GM23338 (cell line): ENCODE measurements at regions not wholly inside any gene's neighbourhood (a gene's known extent, or its start where the extent isn't known, plus 50 kb on each side); places are given as distances from the start of the nearest gene placed in this dataset.

Source experiments
- ATAC-seq: fragments of 200-7000 bp; cut with Tn5 transposase; 3 replicates; pipeline ENCODE4 v1.9.1; 2020
- DNase-seq: peaks from one replicate; pipeline ENCODE4 v3.0.0-alpha.2; 2015; ENCODE audit warnings: low spot score
- H2AFZ ChIP-seq: fragments of 200-600 bp; sonication (generic); 2 replicates; pipeline ENCODE4 v1.8.0; 2016; ENCODE audit warnings: antibody characterized with exemption, mild to moderate bottlenecking, moderate library complexity
- H3F3A ChIP-seq: fragments of 200-600 bp; sonication (generic); replicated peaks from 2 replicates; pipeline ENCODE4 v1.8.0; 2017; ENCODE audit warnings: antibody characterized with exemption, mixed run types, low read depth
- H3K27ac ChIP-seq: fragments of 200-600 bp; sonication (generic); 2 replicates; pipeline ENCODE4 v1.6.1; 2016; ENCODE audit warnings: low read depth
- H3K27me3 ChIP-seq: fragments of 200-600 bp; sonication (generic); 2 replicates; pipeline ENCODE4 v1.8.0; 2016; ENCODE audit warnings: mild to moderate bottlenecking, mixed run types, moderate library complexity; ENCODE audit not compliant: insufficient read depth
- H3K36me3 ChIP-seq: fragments of 200-600 bp; sonication (generic); 2 replicates; pipeline ENCODE4 v1.8.0; 2016; ENCODE audit warnings: mild to moderate bottlenecking; ENCODE audit not compliant: insufficient read depth
- H3K4me1 ChIP-seq: fragments of 200-600 bp; sonication (generic); 2 replicates; pipeline ENCODE4 v1.8.0; 2016; ENCODE audit warnings: mild to moderate bottlenecking, moderate library complexity; ENCODE audit not compliant: insufficient read depth
- H3K4me2 ChIP-seq: fragments of 200-600 bp; sonication (generic); 2 replicates; pipeline ENCODE4 v1.7.1; 2017; ENCODE audit warnings: mixed run types
- H3K4me3 ChIP-seq: fragments of 200-600 bp; sonication (generic); 2 replicates; pipeline ENCODE4 v1.6.1; 2016; ENCODE audit warnings: mixed run types
- H3K79me2 ChIP-seq: fragments of 200-600 bp; sonication (generic); replicated peaks from 2 replicates; pipeline ENCODE4 v1.8.0; 2017; ENCODE audit warnings: mild to moderate bottlenecking; ENCODE audit not compliant: insufficient read depth
- H3K9me2 ChIP-seq: fragments of 200-600 bp; sonication (generic); 2 replicates; pipeline ENCODE4 v1.8.0; 2017; ENCODE audit not compliant: insufficient read depth
- H4K20me1 ChIP-seq: fragments of 200-600 bp; sonication (generic); replicated peaks from 2 replicates; pipeline ENCODE4 v1.8.0; 2017; ENCODE audit warnings: mild to moderate bottlenecking; ENCODE audit not compliant: insufficient read depth
- H3K27ac Mint-ChIP-seq: 2 replicates; pipeline ENCODE4 v1.8.0; 2020; ENCODE audit warnings: inconsistent platforms, mild to moderate bottlenecking, moderate library complexity, mixed read lengths
- H3K27me3 Mint-ChIP-seq: 3 replicates; pipeline ENCODE4 v1.8.0; 2022; ENCODE audit warnings: low read depth, mild to moderate bottlenecking, moderate library complexity, mixed read lengths, inconsistent platforms; ENCODE audit not compliant: insufficient read depth, poor library complexity
- H3K36me3 Mint-ChIP-seq: 3 replicates; pipeline ENCODE4 v1.8.0; 2021; ENCODE audit warnings: low read depth, mild to moderate bottlenecking, inconsistent platforms, moderate library complexity, mixed read lengths
- H3K4me1 Mint-ChIP-seq: 3 replicates; pipeline ENCODE4 v1.8.0; 2020; ENCODE audit warnings: mild to moderate bottlenecking, inconsistent platforms, mixed read lengths
- H3K4me3 Mint-ChIP-seq: 3 replicates; pipeline ENCODE4 v1.8.0; 2021; ENCODE audit warnings: moderate library complexity, mild to moderate bottlenecking, inconsistent platforms, mixed read lengths
- H3K9me3 Mint-ChIP-seq: 3 replicates; pipeline ENCODE4 v1.8.0; 2020; ENCODE audit warnings: moderate library complexity, mild to moderate bottlenecking, inconsistent platforms, mixed read lengths
- CREB1 ChIP-seq: fragments of 250-450 bp; sonication (Bioruptor Pico); IDR thresholded peaks from 2 replicates; pipeline ENCODE4 v1.5.0; 2020; ENCODE audit warnings: low read depth, mild to moderate bottlenecking, moderate library complexity
- CTCF ChIP-seq, 2 experiments: fragments of 200-600 bp in 1 of 2; sonication (generic) in 1 of 2; conservative IDR thresholded peaks; 2 replicates each; pipeline versions ENCODE4 v1.5.1 to v1.6.1; 2016 to 2017; ENCODE audit warnings: antibody characterized with exemption in 2 of 2, low read depth in 2 of 2, mild to moderate bottlenecking in 2 of 2, moderate library complexity in 1 of 2
- ETS1 ChIP-seq: IDR thresholded peaks from 2 replicates; pipeline ENCODE4 v1.6.1; 2016; ENCODE audit warnings: antibody characterized with exemption
- EZH2 ChIP-seq: fragments of 200-600 bp; sonication (generic); IDR thresholded peaks from one replicate; pipeline ENCODE4 v1.8.0; 2017; ENCODE audit warnings: antibody characterized with exemption, mild to moderate bottlenecking, low read depth; ENCODE audit not compliant: unreplicated experiment
- EZH2phosphoT487 ChIP-seq: fragments of 200-600 bp; sonication (generic); IDR thresholded peaks from one replicate; pipeline ENCODE4 v1.8.1; 2018; ENCODE audit warnings: antibody characterized with exemption; ENCODE audit not compliant: unreplicated experiment
- JUNB ChIP-seq: IDR thresholded peaks from one replicate; pipeline ENCODE4 v1.6.1; 2016; ENCODE audit warnings: antibody characterized with exemption; ENCODE audit not compliant: unreplicated experiment
- NANOG ChIP-seq: IDR thresholded peaks from 2 replicates; pipeline ENCODE4 v1.6.1; 2016; ENCODE audit warnings: antibody characterized with exemption, borderline replicate concordance
- POLR2AphosphoS5 ChIP-seq: IDR thresholded peaks from 2 replicates; pipeline ENCODE4 v1.6.1; 2016; ENCODE audit warnings: antibody characterized with exemption, low read depth
- REST ChIP-seq: IDR thresholded peaks from one replicate; pipeline ENCODE4 v1.6.1; 2018; ENCODE audit warnings: antibody characterized with exemption; ENCODE audit not compliant: unreplicated experiment
- STAT1 ChIP-seq: IDR thresholded peaks from one replicate; pipeline ENCODE4 v1.6.1; 2016; ENCODE audit warnings: antibody characterized with exemption; ENCODE audit not compliant: unreplicated experiment
- ZNF114 ChIP-seq: fragments of 250-450 bp; sonication (Bioruptor Pico); IDR thresholded peaks from 2 replicates; pipeline ENCODE4 v1.5.0; 2020; ENCODE audit warnings: mild to moderate bottlenecking, moderate library complexity
- ZNF331 ChIP-seq: fragments of 250-450 bp; sonication (Bioruptor Pico); IDR thresholded peaks from 2 replicates; pipeline ENCODE4 v1.5.0; 2020; ENCODE audit warnings: low read depth, mild to moderate bottlenecking, moderate library complexity
- ZNF462 ChIP-seq: fragments of 250-450 bp; sonication (Bioruptor Pico); IDR thresholded peaks from 2 replicates; pipeline ENCODE4 v1.5.0; 2020; ENCODE audit warnings: mild to moderate bottlenecking, moderate library complexity

- TF ChIP-seq ZNF462 (no peak), ZNF331 (no peak), REST (no peak), CTCF (conservative IDR thresholded peaks at IDR 0.05; ENCODE audit: low read depth in 2 of 2) (no peak), ZNF114 (no peak), STAT1 (no peak), EZH2 (no peak), POLR2AphosphoS5 (no peak), CREB1 (CRISPR knock-in tag) (no peak), NANOG (no peak), ETS1 (no peak), JUNB (no peak), EZH2phosphoT487 (no peak)
- H3K36me3 ChIP-seq: no peaks in the 10 kb centered on the region
- H3K9me3 Mint-ChIP-seq: no peaks in the 10 kb centered on the region
- DNase-seq (no peak), ATAC-seq (no peak)
- no peaks in the 10 kb centered on the region for H3K27me3 ChIP-seq
- H3K4me3 ChIP-seq: no peak overlapping the region
- H3K4me3 Mint-ChIP-seq: no peak overlapping the region
- no peaks in the 10 kb centered on the region for H3K36me3 Mint-ChIP-seq
- no peak overlapping the region for H3K27ac Mint-ChIP-seq
- no peaks in the 10 kb centered on the region for H3K4me1 ChIP-seq
- H4K20me1 ChIP-seq: no peaks in the 10 kb centered on the region
- H3K27me3 Mint-ChIP-seq: no peaks in the 10 kb centered on the region
- no peaks in the 10 kb centered on the region for H3K9me2 ChIP-seq
- peaks cover 5% of the 10 kb centered on the region; the same call in 2 of the 3 replicates for H3K4me1 Mint-ChIP-seq
- H2AFZ ChIP-seq: no peak overlapping the region
- H3K4me2 ChIP-seq: no peak overlapping the region
- H3K27ac ChIP-seq: no peak overlapping the region
- H3K79me2 ChIP-seq: no peaks in the 10 kb centered on the region
- no peaks in the 10 kb centered on the region for H3F3A ChIP-seq
Measured at GRCh38 chr5:66281294-66281693, 137.2 kb downstream of the SREK1 start.
